Neural crest cell (in vitro differentiated cells): ENCODE measurements at regions not wholly inside any gene's neighbourhood (a gene's known extent, or its start where the extent isn't known, plus 50 kb on each side); places are given as distances from the start of the nearest gene placed in this dataset.

Experiments used
- DNase-seq: peaks from one replicate; pipeline ENCODE4 v3.0.0; 2021; ENCODE audit warnings: low read depth, mixed read lengths, low spot score
- H3K27ac Mint-ChIP-seq: one replicate; pipeline ENCODE4 v1.8.0; 2021; ENCODE audit warnings: mild to moderate bottlenecking, mixed read lengths; ENCODE audit not compliant: unreplicated experiment
- H3K27me3 Mint-ChIP-seq: 2 replicates; pipeline ENCODE4 v1.8.0; 2021; ENCODE audit warnings: low read depth, mild to moderate bottlenecking, mixed read lengths
- H3K36me3 Mint-ChIP-seq: 2 replicates; pipeline ENCODE4 v1.8.0; 2021; ENCODE audit warnings: low read depth, mild to moderate bottlenecking, mixed read lengths
- H3K4me1 Mint-ChIP-seq: 2 replicates; pipeline ENCODE4 v1.8.0; 2021; ENCODE audit warnings: mixed read lengths
- H3K4me3 Mint-ChIP-seq: one replicate; pipeline ENCODE4 v1.8.0; 2021; ENCODE audit warnings: mild to moderate bottlenecking, mixed read lengths
- H3K9me3 Mint-ChIP-seq: 2 replicates; pipeline ENCODE4 v1.8.0; 2021; ENCODE audit warnings: mixed read lengths
- CTCF ChIP-seq: fragments of 200-600 bp; sonication (generic); conservative IDR thresholded peaks from 2 replicates; pipeline ENCODE4 v1.5.0; 2021; ENCODE audit warnings: antibody characterized with exemption, mild to moderate bottlenecking

- no peaks in the 10 kb centered on the region for H3K9me3 Mint-ChIP-seq
- no peak overlapping the region for H3K4me3 Mint-ChIP-seq
- H3K27ac Mint-ChIP-seq, result no peak overlapping the region
- H3K36me3 Mint-ChIP-seq, result no peaks in the 10 kb centered on the region
- no peaks in the 10 kb centered on the region for H3K4me1 Mint-ChIP-seq
- TF ChIP-seq CTCF, result no peak
- H3K27me3 Mint-ChIP-seq, result no peaks in the 10 kb centered on the region
- DNase-seq, result no peak
These were observed 246.9 kb upstream of the PTGER4 start for GRCh38 chr5:40432836-40433235.

- no peaks in the 10 kb centered on the region for H3K4me1 Mint-ChIP-seq
- H3K27ac Mint-ChIP-seq, result no peak overlapping the region
- H3K4me3 Mint-ChIP-seq, result no peak overlapping the region
- DNase-seq, result no peak
- TF ChIP-seq CTCF, result no peak
- H3K36me3 Mint-ChIP-seq, result no peaks in the 10 kb centered on the region
- H3K27me3 Mint-ChIP-seq, result no peaks in the 10 kb centered on the region
- H3K9me3 Mint-ChIP-seq, result no peaks in the 10 kb centered on the region
These were observed 248.0 kb upstream of the PTGER4 start for GRCh38 chr5:40431734-40432133.

- H3K9me3 Mint-ChIP-seq, result no peaks in the 10 kb centered on the region
- H3K27ac Mint-ChIP-seq, result no peak overlapping the region
- DNase-seq, result no peak
- no peaks in the 10 kb centered on the region for H3K27me3 Mint-ChIP-seq
- no peaks in the 10 kb centered on the region for H3K4me1 Mint-ChIP-seq
- no peaks in the 10 kb centered on the region for H3K36me3 Mint-ChIP-seq
- no peak for TF ChIP-seq CTCF
- no peak overlapping the region for H3K4me3 Mint-ChIP-seq
These were observed 249.5 kb upstream of the PTGER4 start for GRCh38 chr5:40430101-40430710.

- H3K36me3 Mint-ChIP-seq, result no peaks in the 10 kb centered on the region
- no peak overlapping the region for H3K4me3 Mint-ChIP-seq
- H3K27ac Mint-ChIP-seq, result no peak overlapping the region
- H3K27me3 Mint-ChIP-seq, result no peaks in the 10 kb centered on the region
- no peaks in the 10 kb centered on the region for H3K4me1 Mint-ChIP-seq
- DNase-seq, result no peak
- no peak for TF ChIP-seq CTCF
- H3K9me3 Mint-ChIP-seq, result no peaks in the 10 kb centered on the region
These were observed 250.2 kb upstream of the PTGER4 start for GRCh38 chr5:40429258-40430100.

- Mint-ChIP-seq H3K36me3 (no peaks in the 10 kb centered on the region), H3K9me3 (peaks cover under 1% of the 10 kb centered on the region), H3K4me1 (no peaks in the 10 kb centered on the region), H3K4me3 (no peak overlapping the region), H3K27ac (no peak overlapping the region), H3K27me3 (no peaks in the 10 kb centered on the region)
- no peak for TF ChIP-seq CTCF
- no peak for DNase-seq
These were observed 250.9 kb upstream of the PTGER4 start for GRCh38 chr5:40428815-40429214.
